ENCODE measurements at regions not wholly inside any gene's neighbourhood (a gene's known extent, or its start where the extent isn't known, plus 50 kb on each side); places are given as distances from the start of the nearest gene placed in this dataset.

- no peaks in the 10 kb centered on the region for H3K4me1 ChIP-seq (ENCODE audit: insufficient read depth, low read length)
- H3K36me3 Mint-ChIP-seq (ENCODE audit: insufficient read depth in 1 of 3, low read depth in 3 of 3) = no peaks in the 10 kb centered on the region
- no peak overlapping the region for H2AFZ ChIP-seq (ENCODE audit: low read length)
These were observed 81.3 kb upstream of the COX7C start for GRCh38 chr5:86536396-86536795.

More at GRCh38 chr5:86536396-86536795, 81.3 kb upstream of the COX7C start:
- H3K56ac ChIP-seq (ENCODE audit: insufficient read length, low read depth, low read length) = no peak overlapping the region
- H2BK15ac ChIP-seq (ENCODE audit: low read depth, low read length) = no peak overlapping the region
- no peak overlapping the region for H3T11ph ChIP-seq (ENCODE audit: low read length)
- H4K5ac ChIP-seq (ENCODE audit: insufficient read length, low read depth, low read length) = no peak overlapping the region
- WGBS (ENCODE audit: extremely low coverage, insufficient read length, low lambda C conversion rate) = no CpG with 5 or more reads among the region's 3 CpGs
- no peak overlapping the region for H3K23ac ChIP-seq (ENCODE audit: insufficient read length, low read depth, low read length)
- Mint-ChIP-seq H3K4me1 (no peaks in the 10 kb centered on the region), H3K9me3 (no peaks in the 10 kb centered on the region), H3K27me3 (ENCODE audit: low read depth) (no peaks in the 10 kb centered on the region), H3K27ac (no peak overlapping the region), H3K4me3 (no peak overlapping the region)
- no peak overlapping the region for H3K4me2 ChIP-seq (ENCODE audit: insufficient read depth, insufficient read length, low read length)
- H4K20me1 ChIP-seq (ENCODE audit: control insufficient read depth, insufficient read depth, insufficient read length) = no peaks in the 10 kb centered on the region
- no peak for DNase-seq
- no peak overlapping the region for H4K8ac ChIP-seq (replicated peaks; ENCODE audit: insufficient read length, low read depth, low read length)
- no peak overlapping the region for H4K91ac ChIP-seq (ENCODE audit: insufficient read length, low read depth, low read length)
- no peak overlapping the region for H3K18ac ChIP-seq (ENCODE audit: insufficient read length, low read depth, low read length)
- no peak overlapping the region for H2BK120ac ChIP-seq (ENCODE audit: low read depth, low read length, poor library complexity, severe bottlenecking)
- H2BK20ac ChIP-seq (ENCODE audit: low read depth, low read length, poor library complexity, severe bottlenecking) = no peak overlapping the region
- no peaks in the 10 kb centered on the region for H3K9me3 ChIP-seq (ENCODE audit: control insufficient read depth, low read depth, low read length)
- H3K27ac ChIP-seq (ENCODE audit: insufficient read length, low read depth, low read length) = no peak overlapping the region
- no peak overlapping the region for H3K9ac ChIP-seq (ENCODE audit: extremely low read depth, insufficient read length, low read length)
- TF ChIP-seq CTCF (conservative IDR thresholded peaks at IDR 0.05) = no peak
- H3K4ac ChIP-seq (ENCODE audit: low read depth, low read length) = no peak overlapping the region
- H3K79me2 ChIP-seq (ENCODE audit: insufficient read depth, low read length) = no peaks in the 10 kb centered on the region
- no peak overlapping the region for H2BK12ac ChIP-seq (ENCODE audit: insufficient read length, low read depth, low read length)
- H3K14ac ChIP-seq (ENCODE audit: insufficient read depth, low read length) = no peak overlapping the region
- no peak overlapping the region for H2AK5ac ChIP-seq (ENCODE audit: insufficient read length, low read length)
- H2BK5ac ChIP-seq (ENCODE audit: insufficient read length, low read length) = no peak overlapping the region
- H3K79me1 ChIP-seq (ENCODE audit: insufficient read depth, low read depth, low read length, poor library complexity, severe bottlenecking) = no peaks in the 10 kb centered on the region
- H3K27me3 ChIP-seq (ENCODE audit: insufficient read depth, low read length) = no peaks in the 10 kb centered on the region
- H3K23me2 ChIP-seq (ENCODE audit: insufficient read length, low read depth, low read length, poor library complexity, severe bottlenecking) = no peaks in the 10 kb centered on the region

All from H9 (cell line).